Kidney epithelial cell (primary cell): ENCODE measurements at regions not wholly inside any gene's neighbourhood (a gene's known extent, or its start where the extent isn't known, plus 50 kb on each side); places are given as distances from the start of the nearest gene placed in this dataset.

Experiments
- DNase-seq: peaks from one replicate; pipeline ENCODE4 v3.0.0-alpha.2; 2010; ENCODE audit warnings: low read depth
- H3K27me3 ChIP-seq: 2 replicates; pipeline ENCODE4 v1.6.0; 2011; ENCODE audit warnings: low read length; ENCODE audit not compliant: control insufficient read depth, insufficient read depth
- H3K36me3 ChIP-seq: 2 replicates; pipeline ENCODE4 v1.5.1; 2011; ENCODE audit warnings: low read length; ENCODE audit not compliant: control insufficient read depth, insufficient read depth
- H3K4me3 ChIP-seq: 2 replicates; pipeline ENCODE4 v1.5.1; 2011; ENCODE audit warnings: low read depth, mild to moderate bottlenecking, control low read depth, low read length
- CTCF ChIP-seq: IDR thresholded peaks from 2 replicates; pipeline ENCODE4 v1.5.1; 2011; ENCODE audit warnings: mild to moderate bottlenecking, moderate library complexity, low read length, control low read depth, inconsistent platforms; ENCODE audit not compliant: insufficient read depth, poor library complexity, severe bottlenecking

GRCh38 chr20:43844778-43845614, 69.7 kb upstream of the TOX2 start:
- H3K27me3 ChIP-seq, result no peaks in the 10 kb centered on the region
- H3K4me3 ChIP-seq, result no peak overlapping the region
- TF ChIP-seq CTCF, result peak; percentile 12
- peak; percentile 16 for DNase-seq
- no peaks in the 10 kb centered on the region for H3K36me3 ChIP-seq

GRCh38 chr20:43843965-43844660, 70.5 kb upstream of the TOX2 start:
- no peak overlapping the region for H3K4me3 ChIP-seq
- DNase-seq, result no peak
- H3K27me3 ChIP-seq, result no peaks in the 10 kb centered on the region
- TF ChIP-seq CTCF, result no peak
- no peaks in the 10 kb centered on the region for H3K36me3 ChIP-seq

GRCh38 chr20:43843096-43843964, 71.3 kb upstream of the TOX2 start:
- Histone ChIP-seq H3K27me3 (no peaks in the 10 kb centered on the region), H3K4me3 (no peak overlapping the region), H3K36me3 (no peaks in the 10 kb centered on the region)
- peak; percentile 26 for DNase-seq
- no peak for TF ChIP-seq CTCF

GRCh38 chr20:43842126-43843020, 72.3 kb upstream of the TOX2 start:
- no peak overlapping the region for H3K4me3 ChIP-seq
- no peaks in the 10 kb centered on the region for H3K27me3 ChIP-seq
- no peak for TF ChIP-seq CTCF
- DNase-seq, result no peak
- H3K36me3 ChIP-seq, result no peaks in the 10 kb centered on the region

- H3K36me3 ChIP-seq, result no peaks in the 10 kb centered on the region
- H3K4me3 ChIP-seq, result no peak overlapping the region
- H3K27me3 ChIP-seq, result no peaks in the 10 kb centered on the region
- DNase-seq, result no peak
- TF ChIP-seq CTCF, result peak; percentile 52
Measured at GRCh38 chr20:43840382-43841070, 74.1 kb upstream of the TOX2 start.
